ENCODE measurements at regions not wholly inside any gene's neighbourhood (a gene's known extent, or its start where the extent isn't known, plus 50 kb on each side); places are given as distances from the start of the nearest gene placed in this dataset.

DNA sequence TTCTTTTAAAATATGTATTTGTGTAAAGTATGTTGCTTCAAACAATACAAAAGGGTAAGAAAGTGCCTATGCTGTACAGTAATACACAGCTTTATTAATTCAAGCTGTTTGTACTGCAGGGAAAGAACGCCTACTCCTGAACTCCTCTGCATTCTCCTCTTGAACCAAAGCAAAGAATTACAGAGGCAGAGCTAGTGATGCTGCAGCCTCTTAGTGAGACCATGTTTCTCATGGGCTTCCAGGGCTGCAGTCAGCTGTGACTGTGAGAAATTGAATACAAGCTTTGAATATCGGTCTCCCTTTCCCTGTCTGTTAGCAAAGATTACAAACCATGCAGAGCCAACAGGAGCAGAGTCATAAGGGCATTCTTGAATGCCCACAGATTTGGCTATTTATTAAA is 248.5 kb downstream of the SLITRK1 start:
- TF ChIP-seq, protein P1, sequence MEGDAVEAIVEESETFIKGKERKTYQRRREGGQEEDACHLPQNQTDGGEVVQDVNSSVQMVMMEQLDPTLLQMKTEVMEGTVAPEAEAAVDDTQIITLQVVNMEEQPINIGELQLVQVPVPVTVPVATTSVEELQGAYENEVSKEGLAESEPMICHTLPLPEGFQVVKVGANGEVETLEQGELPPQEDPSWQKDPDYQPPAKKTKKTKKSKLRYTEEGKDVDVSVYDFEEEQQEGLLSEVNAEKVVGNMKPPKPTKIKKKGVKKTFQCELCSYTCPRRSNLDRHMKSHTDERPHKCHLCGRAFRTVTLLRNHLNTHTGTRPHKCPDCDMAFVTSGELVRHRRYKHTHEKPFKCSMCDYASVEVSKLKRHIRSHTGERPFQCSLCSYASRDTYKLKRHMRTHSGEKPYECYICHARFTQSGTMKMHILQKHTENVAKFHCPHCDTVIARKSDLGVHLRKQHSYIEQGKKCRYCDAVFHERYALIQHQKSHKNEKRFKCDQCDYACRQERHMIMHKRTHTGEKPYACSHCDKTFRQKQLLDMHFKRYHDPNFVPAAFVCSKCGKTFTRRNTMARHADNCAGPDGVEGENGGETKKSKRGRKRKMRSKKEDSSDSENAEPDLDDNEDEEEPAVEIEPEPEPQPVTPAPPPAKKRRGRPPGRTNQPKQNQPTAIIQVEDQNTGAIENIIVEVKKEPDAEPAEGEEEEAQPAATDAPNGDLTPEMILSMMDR (IDR thresholded peaks at IDR 0.05; ENCODE audit: extremely low read depth in 1 of 2, insufficient read depth in 1 of 2, low read depth in 1 of 2, low read length in 2 of 2) = no peak
- TF ChIP-seq MYC (IDR thresholded peaks at IDR 0.05; ENCODE audit: low read depth, low read length) (no peak), EZH2 (IDR thresholded peaks at IDR 0.05; ENCODE audit: borderline replicate concordance, low read depth, low read length, severe bottlenecking) (no peak), POLR2A (IDR thresholded peaks at IDR 0.05; ENCODE audit: low read depth, low read length) (no peak), POLR2AphosphoS5 (IDR thresholded peaks at IDR 0.05; ENCODE audit: insufficient read depth, low read depth, low read length) (no peak), GATA2 (IDR thresholded peaks at IDR 0.05; ENCODE audit: insufficient read depth, insufficient read length, low read depth, low read length) (no peak)
- TF ChIP-seq, protein P2, sequence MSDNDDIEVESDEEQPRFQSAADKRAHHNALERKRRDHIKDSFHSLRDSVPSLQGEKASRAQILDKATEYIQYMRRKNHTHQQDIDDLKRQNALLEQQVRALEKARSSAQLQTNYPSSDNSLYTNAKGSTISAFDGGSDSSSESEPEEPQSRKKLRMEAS (IDR thresholded peaks at IDR 0.05; ENCODE audit: insufficient read depth, insufficient read length) = no peak

Data from endothelial cell of umbilical vein (primary cell).